CD14-positive monocyte (primary cell): ENCODE measurements at regions not wholly inside any gene's neighbourhood (a gene's known extent, or its start where the extent isn't known, plus 50 kb on each side); places are given as distances from the start of the nearest gene placed in this dataset.

Experiments
- DNase-seq, 3 donors: peaks; one replicate each; pipeline ENCODE4 v3.0.0-alpha.2; 2011 to 2022
- H2AFZ ChIP-seq: 2 replicates; pipeline ENCODE4 v1.6.0; 2012; ENCODE audit warnings: mild to moderate bottlenecking, low read depth, low read length, inconsistent platforms; ENCODE audit not compliant: insufficient read depth, poor library complexity, severe bottlenecking
- H3K27ac ChIP-seq, 2 donors: 1 replicate in 1 of 2; 2 replicates in 1 of 2; pipeline ENCODE4 v1.5.1; 2012 to 2013; ENCODE audit warnings: low read length in 2 of 2, control low read depth in 1 of 2, inconsistent platforms in 1 of 2, low read depth in 1 of 2, mild to moderate bottlenecking in 1 of 2
- H3K27me3 ChIP-seq, 2 donors: one replicate each; pipeline versions ENCODE4 v1.6.0 to v1.6.1; 2011 to 2013; ENCODE audit warnings: low read length in 2 of 2; ENCODE audit not compliant: control insufficient read depth in 2 of 2, insufficient read depth in 2 of 2
- H3K36me3 ChIP-seq, 2 donors: replicated peaks in 1 of 2; 1 replicate in 1 of 2; 2 replicates in 1 of 2; pipeline versions ENCODE4 v1.5.1 to v1.6.1; 2012 to 2013; ENCODE audit warnings: low read length in 2 of 2, control low read depth in 1 of 2, inconsistent platforms in 1 of 2, mild to moderate bottlenecking in 1 of 2; ENCODE audit not compliant: insufficient read depth in 2 of 2, control insufficient read depth in 1 of 2
- H3K4me1 ChIP-seq, 2 donors: 1 replicate in 1 of 2; 2 replicates in 1 of 2; pipeline versions ENCODE4 v1.5.1 to v1.6.1; 2012 to 2013; ENCODE audit warnings: low read length in 2 of 2, control low read depth in 1 of 2, inconsistent platforms in 1 of 2, mild to moderate bottlenecking in 1 of 2, moderate library complexity in 1 of 2; ENCODE audit not compliant: insufficient read depth in 2 of 2, control insufficient read depth in 1 of 2
- H3K4me2 ChIP-seq: replicated peaks from 2 replicates; pipeline ENCODE3; 2012; ENCODE audit warnings: low read length, moderate library complexity, mild to moderate bottlenecking; ENCODE audit not compliant: poor library complexity, severe bottlenecking; ENCODE audit errors: extremely low read depth
- H3K4me3 ChIP-seq, 3 experiments: fragments of 200-600 bp in 1 of 3; sonication (generic) in 1 of 3; replicated peaks in 1 of 3; 1 replicate in 2 of 3; 2 replicates in 1 of 3; pipeline ENCODE4 v1.5.1; 2011 to 2013; ENCODE audit warnings: low read length in 3 of 3, mild to moderate bottlenecking in 3 of 3, control low read depth in 2 of 3, low read depth in 2 of 3, inconsistent platforms in 1 of 3, moderate library complexity in 1 of 3
- H3K79me2 ChIP-seq: 2 replicates; pipeline ENCODE4 v1.6.0; 2012; ENCODE audit warnings: mild to moderate bottlenecking, control low read depth, inconsistent platforms, low read length, moderate library complexity; ENCODE audit not compliant: insufficient read depth
- H3K9ac ChIP-seq: 2 replicates; pipeline ENCODE4 v1.6.0; 2017; ENCODE audit warnings: low read length, mild to moderate bottlenecking; ENCODE audit not compliant: insufficient read depth, poor library complexity, severe bottlenecking
- H3K9me3 ChIP-seq, 2 donors: replicated peaks in 1 of 2; 1 replicate in 1 of 2; 2 replicates in 1 of 2; pipeline versions ENCODE4 v1.5.1 to v1.6.1; 2012 to 2013; ENCODE audit warnings: low read length in 2 of 2, control low read depth in 1 of 2; ENCODE audit not compliant: control insufficient read depth in 1 of 2, insufficient read depth in 1 of 2
- H4K20me1 ChIP-seq: 2 replicates; pipeline ENCODE4 v1.6.0; 2012; ENCODE audit warnings: mild to moderate bottlenecking, low read length, control low read depth, moderate library complexity; ENCODE audit not compliant: insufficient read depth
- H3K27ac Mint-ChIP-seq, 7 donors: one replicate each; pipeline ENCODE4 v1.8.0; 2020; ENCODE audit warnings: mild to moderate bottlenecking in 7 of 7, mixed read lengths in 7 of 7, moderate library complexity in 6 of 7, inconsistent platforms in 2 of 7
- H3K27me3 Mint-ChIP-seq, 3 donors: one replicate each; pipeline ENCODE4 v1.8.0; 2021 to 2022; ENCODE audit warnings: low read depth in 3 of 3, mild to moderate bottlenecking in 3 of 3, mixed read lengths in 3 of 3, moderate library complexity in 3 of 3, inconsistent platforms in 1 of 3
- H3K36me3 Mint-ChIP-seq, 2 donors: one replicate each; pipeline ENCODE4 v1.8.0; 2020; ENCODE audit warnings: mixed read lengths in 2 of 2, inconsistent platforms in 1 of 2, mild to moderate bottlenecking in 1 of 2
- H3K4me1 Mint-ChIP-seq: one replicate; pipeline ENCODE4 v1.8.0; 2020; ENCODE audit warnings: mild to moderate bottlenecking, mixed read lengths
- H3K4me3 Mint-ChIP-seq, 2 donors: one replicate each; pipeline ENCODE4 v1.8.0; 2020; ENCODE audit warnings: mild to moderate bottlenecking in 2 of 2, mixed read lengths in 2 of 2, moderate library complexity in 1 of 2
- H3K9me3 Mint-ChIP-seq, 7 donors: one replicate each; pipeline ENCODE4 v1.8.0; 2020 to 2022; ENCODE audit warnings: mixed read lengths in 7 of 7, mild to moderate bottlenecking in 6 of 7, moderate library complexity in 6 of 7, inconsistent platforms in 2 of 7
- WGBS: methylation state at CpG from one replicate; pipeline ENCODE4 v1.1.5; 2013; ENCODE audit warnings: missing lambda C conversion rate; ENCODE audit not compliant: insufficient coverage; 5-methylcytosine and 5-hydroxymethylcytosine counted together
- intact Hi-C, 2 donors: fragments of 100-400 bp; cut with micrococcal nuclease; formaldehyde crosslinking; loops; one replicate each; pipeline versions ENCODE4 v1.15.0 to v1.15.1; 2023
- TF ChIP-seq, protein P1 (sequence below): fragments of 200-600 bp; IDR thresholded peaks from one replicate; pipeline ENCODE4 v1.8.0; 2022; ENCODE audit warnings: antibody characterized with exemption, mild to moderate bottlenecking

DNA sequence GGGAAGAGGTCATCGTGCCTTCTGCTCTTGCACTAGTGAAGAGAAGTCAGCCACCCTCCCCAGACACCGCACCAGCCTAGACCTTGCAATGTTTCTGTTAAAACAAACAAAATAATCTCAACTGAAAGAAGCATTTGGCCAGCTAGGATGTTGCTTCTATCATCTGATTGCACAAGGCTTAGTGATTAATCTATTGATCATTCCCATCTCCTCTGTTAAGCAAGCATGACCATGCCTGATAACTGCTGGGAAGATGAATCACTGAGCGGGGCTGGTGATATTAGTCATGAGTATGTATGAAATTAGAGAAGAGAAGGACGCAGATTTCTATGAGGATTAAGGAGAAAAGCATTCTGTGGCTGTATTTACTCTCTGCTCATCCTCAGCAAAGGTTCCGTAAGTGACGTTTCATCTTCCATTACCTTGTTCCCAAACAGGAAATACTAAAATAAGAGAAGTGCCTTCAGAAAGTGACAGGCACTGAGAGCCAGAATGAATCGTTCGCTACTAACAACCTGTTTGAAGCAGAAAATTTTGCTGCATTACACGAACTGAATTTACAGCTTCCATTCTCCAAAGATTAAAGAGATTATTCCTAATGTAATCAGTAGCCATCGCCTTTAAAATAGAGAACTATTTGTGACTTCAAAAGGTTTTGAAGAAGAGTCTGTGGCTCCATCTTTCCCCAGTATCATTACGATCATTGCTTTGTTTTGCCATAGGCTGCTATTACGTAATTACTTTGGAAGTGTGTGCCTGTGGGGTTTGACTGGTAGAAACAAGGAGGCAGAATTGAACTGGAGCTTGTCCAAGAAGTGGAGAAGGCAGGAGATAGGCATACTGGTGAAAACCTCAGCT is 219.1 kb downstream of the MED10 start:
- Histone ChIP-seq H2AFZ (no peak overlapping the region), H3K36me3 (no peaks in the 10 kb centered on the region), H3K79me2 (no peaks in the 10 kb centered on the region), H3K9me3 (peaks cover 0 to 6% of the 10 kb centered on the region in 2 donors), H4K20me1 (no peaks in the 10 kb centered on the region), H3K4me3 (no peak overlapping the region), H3K4me2 (no peak overlapping the region), H3K27me3 (no peaks in the 10 kb centered on the region), H3K9ac (no peak overlapping the region), H3K27ac (no peak overlapping the region), H3K4me1 (no peaks in the 10 kb centered on the region)
- 73% methylated on average over 3 of the region's 12 CpGs for WGBS
- Mint-ChIP-seq H3K4me1 (no peaks in the 10 kb centered on the region), H3K27me3 (peaks cover 0 to 3% (median 2%) of the 10 kb centered on the region in 3 donors), H3K4me3 (no peak overlapping the region), H3K27ac (no peak overlapping the region), H3K9me3 (peaks cover 0 to 5% (median 2%) of the 10 kb centered on the region in 7 donors), H3K36me3 (no peaks in the 10 kb centered on the region)
- DNase-seq = no peak
- TF ChIP-seq, protein P1, sequence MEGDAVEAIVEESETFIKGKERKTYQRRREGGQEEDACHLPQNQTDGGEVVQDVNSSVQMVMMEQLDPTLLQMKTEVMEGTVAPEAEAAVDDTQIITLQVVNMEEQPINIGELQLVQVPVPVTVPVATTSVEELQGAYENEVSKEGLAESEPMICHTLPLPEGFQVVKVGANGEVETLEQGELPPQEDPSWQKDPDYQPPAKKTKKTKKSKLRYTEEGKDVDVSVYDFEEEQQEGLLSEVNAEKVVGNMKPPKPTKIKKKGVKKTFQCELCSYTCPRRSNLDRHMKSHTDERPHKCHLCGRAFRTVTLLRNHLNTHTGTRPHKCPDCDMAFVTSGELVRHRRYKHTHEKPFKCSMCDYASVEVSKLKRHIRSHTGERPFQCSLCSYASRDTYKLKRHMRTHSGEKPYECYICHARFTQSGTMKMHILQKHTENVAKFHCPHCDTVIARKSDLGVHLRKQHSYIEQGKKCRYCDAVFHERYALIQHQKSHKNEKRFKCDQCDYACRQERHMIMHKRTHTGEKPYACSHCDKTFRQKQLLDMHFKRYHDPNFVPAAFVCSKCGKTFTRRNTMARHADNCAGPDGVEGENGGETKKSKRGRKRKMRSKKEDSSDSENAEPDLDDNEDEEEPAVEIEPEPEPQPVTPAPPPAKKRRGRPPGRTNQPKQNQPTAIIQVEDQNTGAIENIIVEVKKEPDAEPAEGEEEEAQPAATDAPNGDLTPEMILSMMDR = no peak
- intact Hi-C loops = no loop called here

DNA sequence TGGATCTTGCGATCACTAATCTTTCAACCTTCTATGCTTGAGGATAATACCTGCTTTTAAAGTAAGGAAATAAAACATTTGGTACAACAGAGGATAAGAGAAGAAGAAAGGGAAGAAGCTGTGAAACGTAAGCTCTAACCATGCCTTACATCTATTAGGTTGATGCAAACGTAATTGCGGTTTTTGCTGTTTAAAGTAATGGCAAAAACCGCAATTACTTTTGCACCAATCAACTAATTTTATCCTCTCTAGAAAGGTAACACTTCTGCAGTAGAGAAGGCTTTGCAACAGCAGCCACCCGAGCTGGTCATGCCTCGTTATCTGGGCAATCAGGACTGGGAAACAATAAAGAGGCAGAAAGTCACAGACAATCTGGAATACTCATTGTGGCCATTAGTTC is 224.1 kb downstream of the MED10 start:
- no peaks in the 10 kb centered on the region for H3K4me1 ChIP-seq
- intact Hi-C loops = no loop called here
- H3K9ac ChIP-seq = no peak overlapping the region
- H3K9me3 Mint-ChIP-seq = peaks cover 0 to 5% (median 2%) of the 10 kb centered on the region in 7 donors
- no peak for DNase-seq
- no peak overlapping the region for H3K4me2 ChIP-seq
- H3K79me2 ChIP-seq = no peaks in the 10 kb centered on the region
- H3K36me3 ChIP-seq = no peaks in the 10 kb centered on the region
- H3K4me3 ChIP-seq = no peak overlapping the region
- H3K4me3 Mint-ChIP-seq = no peak overlapping the region
- no peaks in the 10 kb centered on the region for H3K4me1 Mint-ChIP-seq
- TF ChIP-seq, protein P1 = no peak
- no peaks in the 10 kb centered on the region for H3K36me3 Mint-ChIP-seq
- peaks cover 0 to 2% (median 0%) of the 10 kb centered on the region in 3 donors for H3K27me3 Mint-ChIP-seq
- no peaks in the 10 kb centered on the region for H3K27me3 ChIP-seq
- H2AFZ ChIP-seq = no peak overlapping the region
- H3K27ac Mint-ChIP-seq = no peak overlapping the region
- 50% methylated on average over 2 of the region's 7 CpGs for WGBS
- no peaks in the 10 kb centered on the region for H4K20me1 ChIP-seq
- no peak overlapping the region for H3K27ac ChIP-seq
- H3K9me3 ChIP-seq = peaks cover 0 to 6% of the 10 kb centered on the region in 2 donors
